22Rv1 (cell line): ENCODE measurements at regions not wholly inside any gene's neighbourhood (a gene's known extent, or its start where the extent isn't known, plus 50 kb on each side); places are given as distances from the start of the nearest gene placed in this dataset.

Experiments
- CTCF ChIP-seq: fragments of 450-650 bp; IDR thresholded peaks from 2 replicates; pipeline ENCODE4 v1.5.1; 2017; ENCODE audit warnings: mild to moderate bottlenecking
- ZFX ChIP-seq: fragments of 450-650 bp; IDR thresholded peaks from 2 replicates; pipeline ENCODE4 v1.6.1; 2017; ENCODE audit warnings: antibody characterized with exemption, borderline replicate concordance

GRCh38 chr3:194014756-194015155 is 121.2 kb upstream of the HES1 start:
- TF ChIP-seq CTCF, result no peak
- no peak for TF ChIP-seq ZFX
